ENCODE measurements at regions not wholly inside any gene's neighbourhood (a gene's known extent, or its start where the extent isn't known, plus 50 kb on each side); places are given as distances from the start of the nearest gene placed in this dataset.

DNA sequence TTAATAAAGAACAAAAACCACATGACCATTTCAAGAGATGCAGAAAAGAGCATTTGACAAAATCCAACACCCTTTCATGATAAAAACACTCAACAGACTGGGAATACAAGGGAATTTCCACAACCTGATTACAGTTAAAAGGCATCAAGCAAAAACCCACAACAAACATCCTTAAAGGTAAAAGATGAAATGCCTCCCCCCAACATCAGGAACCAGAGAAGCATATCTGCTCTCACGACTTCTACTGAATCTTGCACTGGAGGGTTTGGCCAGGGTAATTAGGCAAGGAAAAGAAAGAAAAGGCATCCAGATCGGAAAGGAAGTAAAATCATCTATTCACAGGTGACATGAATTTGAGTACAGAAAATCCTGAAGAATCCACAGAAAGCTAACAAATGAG lies 59.5 kb upstream of the SFMBT2 start (continued):
- TF ChIP-seq SAP30 (IDR thresholded peaks at IDR 0.05; ENCODE audit: insufficient read depth, insufficient replicate concordance, low read length) (no peak), YY1 (IDR thresholded peaks at IDR 0.05; ENCODE audit: low read depth, low read length) (no peak), ASH2L (IDR thresholded peaks at IDR 0.05; ENCODE audit: low read length) (no peak)

Data from H1 (cell line).